ENCODE measurements at regions not wholly inside any gene's neighbourhood (a gene's known extent, or its start where the extent isn't known, plus 50 kb on each side); places are given as distances from the start of the nearest gene placed in this dataset.
"Not testable (repeated sequence)": the region's sequence is repeated elsewhere in the genome, so short reads cannot be mapped to it uniquely, and the experiment has no call there.

- DNase-seq; H3K27me3 ChIP-seq; H3K9me3 ChIP-seq; H3K36me3 ChIP-seq; H3K4me3 ChIP-seq; intact Hi-C loops (cut with DNase I); H3K27ac ChIP-seq; H3K4me1 ChIP-seq: not testable (repeated sequence)
- 82 to 87% methylated on average over 15 to 17 of the region's 17 CpGs for WGBS, 2 donors
These were observed 126.4 kb downstream of the RBM46 start for GRCh38 chr4:154907345-154908045.

- Histone ChIP-seq H3K36me3 (no peaks in the 10 kb centered on the region), H3K27me3 (no peaks in the 10 kb centered on the region), H3K27ac (no peak overlapping the region), H3K4me3 (no peak overlapping the region), H3K4me1 (no peaks in the 10 kb centered on the region), H3K9me3 (no peaks in the 10 kb centered on the region)
- DNase-seq: no peak
- intact Hi-C loops (cut with DNase I): no loop called here
- WGBS, 2 donors: 50 to 78% methylated on average over 1 of the region's 1 CpG
- TF ChIP-seq POLR2A (IDR thresholded peaks at IDR 0.05) (no peak), CTCF (IDR thresholded peaks at IDR 0.05) (no peak)
These were observed 127.1 kb downstream of the RBM46 start for GRCh38 chr4:154908168-154908567.

GRCh38 chr4:154911097-154911496 is 130.0 kb downstream of the RBM46 start:
- H3K27ac ChIP-seq: no peak overlapping the region
- no peaks in the 10 kb centered on the region for H3K36me3 ChIP-seq
- H3K27me3 ChIP-seq: no peaks in the 10 kb centered on the region
- no peaks in the 10 kb centered on the region for H3K9me3 ChIP-seq
- intact Hi-C loops (cut with DNase I): no loop called here
- TF ChIP-seq POLR2A (IDR thresholded peaks at IDR 0.05): no peak
- no peak for TF ChIP-seq CTCF (IDR thresholded peaks at IDR 0.05)
- no peak overlapping the region for H3K4me3 ChIP-seq
- 53 to 75% methylated on average over 1 of the region's 1 CpG for WGBS, 2 donors
- no peak for DNase-seq
- H3K4me1 ChIP-seq: no peaks in the 10 kb centered on the region

- Histone ChIP-seq H3K27me3 (no peaks in the 10 kb centered on the region), H3K36me3 (no peaks in the 10 kb centered on the region), H3K4me1 (no peaks in the 10 kb centered on the region), H3K27ac (no peak overlapping the region), H3K4me3 (no peak overlapping the region), H3K9me3 (no peaks in the 10 kb centered on the region)
- intact Hi-C loops (cut with DNase I): no loop called here
- TF ChIP-seq CTCF (IDR thresholded peaks at IDR 0.05): no peak
- TF ChIP-seq POLR2A (IDR thresholded peaks at IDR 0.05): no peak
- WGBS, 2 donors: 25% methylated on average over 2 of the region's 3 CpGs; no CpG with 5 or more reads in 1 of the 2 donors
- DNase-seq: no peak
These were observed 130.6 kb downstream of the RBM46 start for GRCh38 chr4:154911608-154912098.

- 81 to 94% methylated on average over 1 to 3 of the region's 3 CpGs for WGBS, 2 donors
- no peaks in the 10 kb centered on the region for H3K27me3 ChIP-seq
- H3K27ac ChIP-seq: no peak overlapping the region
- H3K4me1 ChIP-seq: no peaks in the 10 kb centered on the region
- DNase-seq: no peak
- TF ChIP-seq POLR2A (IDR thresholded peaks at IDR 0.05): no peak
- no peak for TF ChIP-seq CTCF (IDR thresholded peaks at IDR 0.05)
- H3K36me3 ChIP-seq: no peaks in the 10 kb centered on the region
- intact Hi-C loops (cut with DNase I): no loop called here
- no peaks in the 10 kb centered on the region for H3K9me3 ChIP-seq
- no peak overlapping the region for H3K4me3 ChIP-seq
These were observed 135.0 kb downstream of the RBM46 start for GRCh38 chr4:154916068-154916467.

All from esophagus squamous epithelium (tissue), 5 donors.